HepG2 (cell line): ENCODE measurements at regions not wholly inside any gene's neighbourhood (a gene's known extent, or its start where the extent isn't known, plus 50 kb on each side); places are given as distances from the start of the nearest gene placed in this dataset.

Experiments
- ATAC-seq: fragments of 200-7000 bp; cut with Tn5 transposase; 3 replicates; pipeline ENCODE4 v1.9.1; 2020; ENCODE audit warnings: mild to moderate bottlenecking, moderate library complexity
- BruUV-seq: library from RNA; stranded (reverse); fragments of 400-500 nt; replicated peaks from 2 replicates; lab custom pipeline; 2021; lab: Mats Ljungman, UMichigan
- CTCF ChIA-PET: fragments of 300-600 bp; formaldehyde crosslinking; extraction: SDS; loops from one replicate; lab custom pipeline; 2021; ENCODE audit warnings: low total read pairs, inconsistent platforms, low intra/inter-chr PET ratio; lab: Yijun Ruan, JAX
- POLR2A ChIA-PET: fragments of 350-600 bp; sonication (Branson Sonifier 250); formaldehyde crosslinking; loops from one replicate; lab custom pipeline; 2020; ENCODE audit warnings: antibody characterized with exemption, inconsistent platforms; lab: Yijun Ruan, JAX
- DNase-seq: peaks from one replicate; pipeline ENCODE4 v3.0.0-alpha.2; 2015; ENCODE audit warnings: low spot score
- FAIRE-seq: peaks from 3 replicates; lab custom pipeline; 2011; peaks lifted over from hg19 to GRCh38; lab: Jason Lieb, UNC
- H2AFZ ChIP-seq: one replicate; pipeline ENCODE4 v1.6.1; 2011; ENCODE audit warnings: low read length, inconsistent platforms
- H3K27ac ChIP-seq: fragments of 300-600 bp; 3 replicates; pipeline ENCODE4 v1.8.0; 2011; ENCODE audit warnings: mixed run types, mild to moderate bottlenecking, mixed read lengths, low read length, inconsistent platforms; ENCODE audit not compliant: insufficient read depth; ENCODE audit errors: extremely low read length
- H3K27me3 ChIP-seq, 2 experiments: fragments of 200-600 bp in 1 of 2; 2 replicates in 1 of 2; 3 replicates in 1 of 2; pipeline versions ENCODE4 v1.6.0 to v1.8.0; 2011; ENCODE audit warnings: low read length in 2 of 2, mild to moderate bottlenecking in 2 of 2, moderate library complexity in 2 of 2, inconsistent platforms in 1 of 2; ENCODE audit not compliant: insufficient read depth in 2 of 2, control insufficient read depth in 1 of 2
- H3K36me3 ChIP-seq, 2 experiments: fragments of 200-600 bp in 1 of 2; replicated peaks in 1 of 2; 2 replicates in 1 of 2; 3 replicates in 1 of 2; pipeline versions ENCODE4 v1.5.1 to v1.8.0; 2011; ENCODE audit warnings: low read length in 2 of 2, inconsistent platforms in 1 of 2; ENCODE audit not compliant: insufficient read depth in 2 of 2, control insufficient read depth in 1 of 2
- H3K4me1 ChIP-seq: 2 replicates; pipeline ENCODE4 v1.5.1; 2012; ENCODE audit warnings: low read length, inconsistent platforms; ENCODE audit not compliant: insufficient read depth
- H3K4me2 ChIP-seq: 2 replicates; pipeline ENCODE4 v1.6.0; 2011; ENCODE audit warnings: low read depth, low read length, inconsistent platforms
- H3K4me3 ChIP-seq, 3 experiments: fragments of 200-600 bp in 1 of 3; sonication (generic), shearing (Covaris generic) in 1 of 3; replicated peaks in 1 of 3; 2 replicates each; pipeline ENCODE4 v1.5.1; 2011 to 2016; ENCODE audit warnings: low read length in 3 of 3, inconsistent platforms in 2 of 3, low read depth in 2 of 3, mild to moderate bottlenecking in 2 of 3, control low read depth in 1 of 3, mixed read lengths in 1 of 3; ENCODE audit not compliant: insufficient read depth in 1 of 3
- H3K79me2 ChIP-seq: one replicate; pipeline ENCODE4 v1.6.1; 2011; ENCODE audit warnings: low read length, inconsistent platforms; ENCODE audit not compliant: insufficient read depth
- H3K9ac ChIP-seq: 2 replicates; pipeline ENCODE4 v1.6.0; 2011; ENCODE audit warnings: mild to moderate bottlenecking, low read depth, low read length, inconsistent platforms; ENCODE audit not compliant: insufficient read depth
- H3K9me3 ChIP-seq: 2 replicates; pipeline ENCODE4 v1.5.1; 2012; ENCODE audit warnings: mild to moderate bottlenecking, low read length
- H4K20me1 ChIP-seq: 2 replicates; pipeline ENCODE4 v1.6.0; 2011; ENCODE audit warnings: inconsistent platforms, mild to moderate bottlenecking, low read length, moderate library complexity; ENCODE audit not compliant: insufficient read depth
- ATM ChIP-seq: fragments of 450-650 bp; IDR thresholded peaks from 2 replicates; pipeline ENCODE4 v1.7.1; 2017; ENCODE audit warnings: mild to moderate bottlenecking, borderline replicate concordance
- BORCS8-MEF2B ChIP-seq: sonication (generic); formaldehyde crosslinking; IDR thresholded peaks from 2 replicates; pipeline ENCODE4 v1.8.0; 2022; ENCODE audit warnings: mild to moderate bottlenecking, missing genetic modification reagents
- BRCA1 ChIP-seq: sonication (generic); formaldehyde crosslinking; IDR thresholded peaks from 2 replicates; pipeline ENCODE4 v1.4.0; 2020; ENCODE audit warnings: missing genetic modification reagents
- CHCHD3 ChIP-seq: sonication (generic); formaldehyde crosslinking; IDR thresholded peaks from 2 replicates; pipeline ENCODE4 v1.8.0; 2022; ENCODE audit warnings: mild to moderate bottlenecking, missing genetic modification reagents, moderate library complexity
- FOXK2 ChIP-seq: fragments of 450-650 bp; IDR thresholded peaks from 2 replicates; pipeline ENCODE4 v1.6.1; 2016
- MEF2D ChIP-seq: sonication (generic); formaldehyde crosslinking; IDR thresholded peaks from 2 replicates; pipeline ENCODE4 v1.5.1; 2020; ENCODE audit warnings: mild to moderate bottlenecking, missing genetic modification reagents
- MTF1 ChIP-seq: sonication (generic); formaldehyde crosslinking; IDR thresholded peaks from 2 replicates; pipeline ENCODE4 v1.5.0; 2020; ENCODE audit warnings: missing genetic modification reagents
- SIX4 ChIP-seq: sonication (generic); formaldehyde crosslinking; IDR thresholded peaks from 2 replicates; pipeline ENCODE4 v1.4.0; 2020; ENCODE audit warnings: missing genetic modification reagents
- SNAI1 ChIP-seq: sonication (generic); formaldehyde crosslinking; IDR thresholded peaks from 2 replicates; pipeline ENCODE4 v1.5.0; 2020; ENCODE audit warnings: mild to moderate bottlenecking, missing genetic modification reagents, borderline replicate concordance
- SOX13 ChIP-seq, 3 experiments: fragments of 450-650 bp in 1 of 3; sonication (generic) in 1 of 3; formaldehyde crosslinking in 1 of 3; IDR thresholded peaks in 2 of 3; conservative IDR thresholded peaks in 1 of 3; 2 replicates each; pipeline versions ENCODE4 v1.5.0 to v1.6.1; 2016 to 2020; ENCODE audit warnings: antibody characterized with exemption in 1 of 3, mild to moderate bottlenecking in 1 of 3, missing compliant biosample characterization in 1 of 3, missing genetic modification reagents in 1 of 3, moderate library complexity in 1 of 3
- SRSF4 ChIP-seq: fragments of 200-400 bp; formaldehyde crosslinking; IDR thresholded peaks from one replicate; pipeline ENCODE4 v1.6.1; 2018; ENCODE audit warnings: mild to moderate bottlenecking, low read depth, low read length, moderate library complexity; ENCODE audit not compliant: poor library complexity, severe bottlenecking
- SRSF9 ChIP-seq: fragments of 200-400 bp; formaldehyde crosslinking; IDR thresholded peaks from 2 replicates; pipeline ENCODE4 v1.6.1; 2018; ENCODE audit warnings: borderline replicate concordance, mild to moderate bottlenecking, low read depth, low read length; ENCODE audit not compliant: insufficient read depth, poor library complexity, severe bottlenecking
- ZNF317 ChIP-seq: sonication (generic); formaldehyde crosslinking; IDR thresholded peaks from 2 replicates; pipeline ENCODE4 v1.5.0; 2020; ENCODE audit warnings: mild to moderate bottlenecking, missing genetic modification reagents
- ZNF577 ChIP-seq: sonication (generic); formaldehyde crosslinking; IDR thresholded peaks from 2 replicates; pipeline ENCODE4 v1.4.0; 2020; ENCODE audit warnings: mild to moderate bottlenecking, low read depth, missing genetic modification reagents, borderline replicate concordance
- ZNF724P ChIP-seq: sonication (generic); formaldehyde crosslinking; IDR thresholded peaks from 2 replicates; pipeline ENCODE4 v1.8.0; 2022; ENCODE audit warnings: missing genetic modification reagents, borderline replicate concordance
- WGBS: methylation state at CpG from one replicate; pipeline ENCODE4 v1.1.6; 2017; ENCODE audit warnings: low lambda C conversion rate; 5-methylcytosine and 5-hydroxymethylcytosine counted together
- in situ Hi-C: cut with HindIII; loops from 2 replicates; pipeline ENCODE4 v1.10.0; 2017; ENCODE audit warnings: low pct_unique_long_range_greater_than_20kb; ENCODE audit not compliant: extremely low pct_ligation_motif_present
- intact Hi-C: fragments of 100-400 bp; cut with micrococcal nuclease; formaldehyde crosslinking; loops from one replicate; pipeline ENCODE4 v1.10.0; 2022; ENCODE audit not compliant: unreplicated experiment
- TF ChIP-seq, protein P1 (sequence below): IDR thresholded peaks from 2 replicates; pipeline ENCODE4 v1.6.1; 2016; ENCODE audit warnings: missing genetic modification reagents, missing compliant biosample characterization
- TF ChIP-seq, protein P2 (sequence below): sonication (generic); formaldehyde crosslinking; IDR thresholded peaks from 2 replicates; pipeline ENCODE4 v1.4.0; 2020; ENCODE audit warnings: missing genetic modification reagents, borderline replicate concordance
- TF ChIP-seq, protein P3 (sequence below): sonication (generic); formaldehyde crosslinking; IDR thresholded peaks from 2 replicates; pipeline ENCODE4 v1.4.0; 2020; ENCODE audit warnings: mild to moderate bottlenecking, missing genetic modification reagents

DNA sequence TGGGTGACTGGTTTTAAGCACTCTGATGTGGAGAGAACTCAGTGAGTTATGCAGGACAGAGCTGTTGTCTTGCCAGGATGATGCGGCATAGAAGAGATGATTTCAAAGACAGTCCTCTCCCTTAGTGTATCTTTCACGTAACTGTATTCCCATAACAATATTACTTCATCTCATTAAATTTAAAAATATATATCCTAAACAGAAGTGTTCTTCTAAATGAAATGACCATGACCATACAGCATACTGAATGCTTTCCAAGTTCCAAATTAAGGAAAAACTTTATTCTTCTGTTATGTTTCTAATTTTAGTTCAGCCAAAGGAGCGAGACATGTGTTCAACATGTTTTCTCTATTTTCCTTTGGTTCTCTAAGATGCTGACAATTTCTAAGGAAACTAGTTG is 600.1 kb upstream of the FSHR start:
- no peak for DNase-seq
- no peak overlapping the region for H3K9ac ChIP-seq
- H3K4me3 ChIP-seq = no peak overlapping the region
- no peaks in the 10 kb centered on the region for H3K36me3 ChIP-seq
- no peaks in the 10 kb centered on the region for H4K20me1 ChIP-seq
- no peaks in the 10 kb centered on the region for H3K4me1 ChIP-seq
- WGBS = 21% methylated on average over 3 of the region's 3 CpGs
- in situ Hi-C loops = no loop called here
- H3K4me2 ChIP-seq = no peak overlapping the region
- BruUV-seq = no TSS peak
- TF ChIP-seq MTF1 (CRISPR knock-in tag) (no peak), FOXK2 (no peak), BORCS8-MEF2B (CRISPR knock-in tag) (no peak), BRCA1 (no peak), SRSF9 (no peak), ZNF317 (CRISPR knock-in tag) (no peak), ZNF577 (CRISPR knock-in tag) (no peak), ATM (no peak), SIX4 (CRISPR knock-in tag) (no peak), SNAI1 (CRISPR knock-in tag) (no peak), SRSF4 (no peak), ZNF724P (CRISPR knock-in tag) (no peak), SOX13 (IDR thresholded peaks at IDR 0.05) (no peak), SOX13 (CRISPR knock-in tag; conservative IDR thresholded peaks at IDR 0.05 in 1 of 2, IDR thresholded peaks at IDR 0.05 in 1 of 2) (no peak), MEF2D (CRISPR knock-in tag) (no peak), CHCHD3 (CRISPR knock-in tag) (no peak)
- TF ChIP-seq, protein P1, sequence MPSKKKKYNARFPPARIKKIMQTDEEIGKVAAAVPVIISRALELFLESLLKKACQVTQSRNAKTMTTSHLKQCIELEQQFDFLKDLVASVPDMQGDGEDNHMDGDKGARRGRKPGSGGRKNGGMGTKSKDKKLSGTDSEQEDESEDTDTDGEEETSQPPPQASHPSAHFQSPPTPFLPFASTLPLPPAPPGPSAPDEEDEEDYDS (CRISPR knock-in tag) = no peak
- TF ChIP-seq, protein P2, sequence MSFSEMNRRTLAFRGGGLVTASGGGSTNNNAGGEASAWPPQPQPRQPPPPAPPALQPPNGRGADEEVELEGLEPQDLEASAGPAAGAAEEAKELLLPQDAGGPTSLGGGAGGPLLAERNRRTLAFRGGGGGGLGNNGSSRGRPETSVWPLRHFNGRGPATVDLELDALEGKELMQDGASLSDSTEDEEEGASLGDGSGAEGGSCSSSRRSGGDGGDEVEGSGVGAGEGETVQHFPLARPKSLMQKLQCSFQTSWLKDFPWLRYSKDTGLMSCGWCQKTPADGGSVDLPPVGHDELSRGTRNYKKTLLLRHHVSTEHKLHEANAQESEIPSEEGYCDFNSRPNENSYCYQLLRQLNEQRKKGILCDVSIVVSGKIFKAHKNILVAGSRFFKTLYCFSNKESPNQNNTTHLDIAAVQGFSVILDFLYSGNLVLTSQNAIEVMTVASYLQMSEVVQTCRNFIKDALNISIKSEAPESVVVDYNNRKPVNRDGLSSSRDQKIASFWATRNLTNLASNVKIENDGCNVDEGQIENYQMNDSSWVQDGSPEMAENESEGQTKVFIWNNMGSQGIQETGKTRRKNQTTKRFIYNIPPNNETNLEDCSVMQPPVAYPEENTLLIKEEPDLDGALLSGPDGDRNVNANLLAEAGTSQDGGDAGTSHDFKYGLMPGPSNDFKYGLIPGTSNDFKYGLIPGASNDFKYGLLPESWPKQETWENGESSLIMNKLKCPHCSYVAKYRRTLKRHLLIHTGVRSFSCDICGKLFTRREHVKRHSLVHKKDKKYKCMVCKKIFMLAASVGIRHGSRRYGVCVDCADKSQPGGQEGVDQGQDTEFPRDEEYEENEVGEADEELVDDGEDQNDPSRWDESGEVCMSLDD (CRISPR knock-in tag) = no peak
- TF ChIP-seq, protein P3, sequence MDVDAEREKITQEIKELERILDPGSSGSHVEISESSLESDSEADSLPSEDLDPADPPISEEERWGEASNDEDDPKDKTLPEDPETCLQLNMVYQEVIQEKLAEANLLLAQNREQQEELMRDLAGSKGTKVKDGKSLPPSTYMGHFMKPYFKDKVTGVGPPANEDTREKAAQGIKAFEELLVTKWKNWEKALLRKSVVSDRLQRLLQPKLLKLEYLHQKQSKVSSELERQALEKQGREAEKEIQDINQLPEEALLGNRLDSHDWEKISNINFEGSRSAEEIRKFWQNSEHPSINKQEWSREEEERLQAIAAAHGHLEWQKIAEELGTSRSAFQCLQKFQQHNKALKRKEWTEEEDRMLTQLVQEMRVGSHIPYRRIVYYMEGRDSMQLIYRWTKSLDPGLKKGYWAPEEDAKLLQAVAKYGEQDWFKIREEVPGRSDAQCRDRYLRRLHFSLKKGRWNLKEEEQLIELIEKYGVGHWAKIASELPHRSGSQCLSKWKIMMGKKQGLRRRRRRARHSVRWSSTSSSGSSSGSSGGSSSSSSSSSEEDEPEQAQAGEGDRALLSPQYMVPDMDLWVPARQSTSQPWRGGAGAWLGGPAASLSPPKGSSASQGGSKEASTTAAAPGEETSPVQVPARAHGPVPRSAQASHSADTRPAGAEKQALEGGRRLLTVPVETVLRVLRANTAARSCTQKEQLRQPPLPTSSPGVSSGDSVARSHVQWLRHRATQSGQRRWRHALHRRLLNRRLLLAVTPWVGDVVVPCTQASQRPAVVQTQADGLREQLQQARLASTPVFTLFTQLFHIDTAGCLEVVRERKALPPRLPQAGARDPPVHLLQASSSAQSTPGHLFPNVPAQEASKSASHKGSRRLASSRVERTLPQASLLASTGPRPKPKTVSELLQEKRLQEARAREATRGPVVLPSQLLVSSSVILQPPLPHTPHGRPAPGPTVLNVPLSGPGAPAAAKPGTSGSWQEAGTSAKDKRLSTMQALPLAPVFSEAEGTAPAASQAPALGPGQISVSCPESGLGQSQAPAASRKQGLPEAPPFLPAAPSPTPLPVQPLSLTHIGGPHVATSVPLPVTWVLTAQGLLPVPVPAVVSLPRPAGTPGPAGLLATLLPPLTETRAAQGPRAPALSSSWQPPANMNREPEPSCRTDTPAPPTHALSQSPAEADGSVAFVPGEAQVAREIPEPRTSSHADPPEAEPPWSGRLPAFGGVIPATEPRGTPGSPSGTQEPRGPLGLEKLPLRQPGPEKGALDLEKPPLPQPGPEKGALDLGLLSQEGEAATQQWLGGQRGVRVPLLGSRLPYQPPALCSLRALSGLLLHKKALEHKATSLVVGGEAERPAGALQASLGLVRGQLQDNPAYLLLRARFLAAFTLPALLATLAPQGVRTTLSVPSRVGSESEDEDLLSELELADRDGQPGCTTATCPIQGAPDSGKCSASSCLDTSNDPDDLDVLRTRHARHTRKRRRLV (CRISPR knock-in tag) = no peak
- TF ChIP-seq, all 625 proteins: peak for 0
- H3K27me3 ChIP-seq = no peaks in the 10 kb centered on the region
- intact Hi-C loops = no loop called here
- no peaks in the 10 kb centered on the region for H3K79me2 ChIP-seq
- FAIRE-seq (no peak), ATAC-seq (no peak)
- H3K9me3 ChIP-seq = no peaks in the 10 kb centered on the region
- CTCF ChIA-PET = no interaction called here
- no peak overlapping the region for H3K27ac ChIP-seq
- POLR2A ChIA-PET = no interaction called here
- no peak overlapping the region for H2AFZ ChIP-seq
